Endothelial cell of hepatic sinusoid (primary cell): ENCODE measurements at regions not wholly inside any gene's neighbourhood (a gene's known extent, or its start where the extent isn't known, plus 50 kb on each side); places are given as distances from the start of the nearest gene placed in this dataset.

Experiments used
- in situ Hi-C: cut with HindIII; loops from 2 replicates; pipeline ENCODE4 v1.10.0; 2017; ENCODE audit warnings: low sequenced_read_pairs

GRCh38 chr3:70421506-70421905 is 109.1 kb upstream of the MDFIC2 start:
- in situ Hi-C loops: no loop called here

- in situ Hi-C loops: no loop called here
Observed at GRCh38 chr3:70409018-70409417, 96.6 kb upstream of the MDFIC2 start.

GRCh38 chr3:70400194-70400593 is 87.8 kb upstream of the MDFIC2 start:
- in situ Hi-C loops: no loop called here

- in situ Hi-C loops: loop anchor here (5.0 kb wide), 1 partner anchor 103 kb away; no protein-coding TSS in a partner anchor
Observed at GRCh38 chr3:70393881-70394612, 81.6 kb upstream of the MDFIC2 start.

GRCh38 chr3:70392227-70392626 is 79.8 kb upstream of the MDFIC2 start:
- in situ Hi-C loops: loop anchor here (5.0 kb wide), 1 partner anchor 105 kb away; no protein-coding TSS in a partner anchor

- in situ Hi-C loops: no loop called here
Observed at GRCh38 chr3:70387889-70388288, 75.5 kb upstream of the MDFIC2 start.

GRCh38 chr3:70386846-70387245 is 74.4 kb upstream of the MDFIC2 start:
- in situ Hi-C loops: no loop called here

- in situ Hi-C loops: no loop called here
Observed at GRCh38 chr3:70386043-70386442, 73.6 kb upstream of the MDFIC2 start.

- in situ Hi-C loops: no loop called here
Observed at GRCh38 chr3:70383360-70383831, 71.0 kb upstream of the MDFIC2 start.

- in situ Hi-C loops: no loop called here
Observed at GRCh38 chr3:70374179-70374578, 61.7 kb upstream of the MDFIC2 start.
